ENCODE measurements at regions not wholly inside any gene's neighbourhood (a gene's known extent, or its start where the extent isn't known, plus 50 kb on each side); places are given as distances from the start of the nearest gene placed in this dataset.

DNA sequence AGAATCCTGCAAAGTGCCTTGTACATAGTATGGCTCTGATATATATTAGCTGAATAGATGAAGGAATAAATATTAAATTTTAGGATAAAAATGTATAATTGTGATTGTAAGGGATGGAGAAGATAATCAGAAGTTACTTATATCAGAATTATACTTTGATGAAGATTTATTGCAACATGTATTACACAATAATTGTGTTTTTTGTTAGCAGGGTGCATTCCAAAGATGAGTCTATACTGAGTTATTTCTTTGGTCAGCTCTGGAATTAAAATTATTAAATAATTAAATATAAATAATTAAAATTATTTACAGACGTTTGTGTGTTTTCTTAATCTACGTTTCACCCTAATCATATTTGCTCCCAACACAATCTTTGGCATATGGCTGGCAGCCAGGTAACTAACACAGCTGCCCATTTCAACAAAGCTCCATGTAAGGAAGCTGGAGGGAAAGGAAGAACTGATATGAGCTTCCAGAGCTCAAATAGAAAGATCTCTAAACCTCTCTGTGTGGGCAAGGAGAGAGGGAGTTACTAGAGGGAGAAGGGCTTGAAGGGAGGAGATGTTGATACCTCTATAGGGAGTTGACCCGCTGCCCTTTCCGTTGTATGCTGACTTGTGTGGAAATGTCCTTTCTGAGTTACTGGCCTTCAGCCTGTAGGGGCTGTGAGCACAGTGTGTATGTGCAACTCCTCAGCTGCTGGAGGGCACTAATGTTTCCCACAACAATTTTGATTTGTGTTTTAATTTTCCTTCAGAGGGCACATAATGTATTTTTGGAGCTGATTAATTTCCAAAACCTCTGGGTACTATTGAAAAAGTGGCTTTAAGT, 403.4 kb downstream of the MAN2A1 start:
- TF ChIP-seq, protein P1, sequence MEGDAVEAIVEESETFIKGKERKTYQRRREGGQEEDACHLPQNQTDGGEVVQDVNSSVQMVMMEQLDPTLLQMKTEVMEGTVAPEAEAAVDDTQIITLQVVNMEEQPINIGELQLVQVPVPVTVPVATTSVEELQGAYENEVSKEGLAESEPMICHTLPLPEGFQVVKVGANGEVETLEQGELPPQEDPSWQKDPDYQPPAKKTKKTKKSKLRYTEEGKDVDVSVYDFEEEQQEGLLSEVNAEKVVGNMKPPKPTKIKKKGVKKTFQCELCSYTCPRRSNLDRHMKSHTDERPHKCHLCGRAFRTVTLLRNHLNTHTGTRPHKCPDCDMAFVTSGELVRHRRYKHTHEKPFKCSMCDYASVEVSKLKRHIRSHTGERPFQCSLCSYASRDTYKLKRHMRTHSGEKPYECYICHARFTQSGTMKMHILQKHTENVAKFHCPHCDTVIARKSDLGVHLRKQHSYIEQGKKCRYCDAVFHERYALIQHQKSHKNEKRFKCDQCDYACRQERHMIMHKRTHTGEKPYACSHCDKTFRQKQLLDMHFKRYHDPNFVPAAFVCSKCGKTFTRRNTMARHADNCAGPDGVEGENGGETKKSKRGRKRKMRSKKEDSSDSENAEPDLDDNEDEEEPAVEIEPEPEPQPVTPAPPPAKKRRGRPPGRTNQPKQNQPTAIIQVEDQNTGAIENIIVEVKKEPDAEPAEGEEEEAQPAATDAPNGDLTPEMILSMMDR (IDR thresholded peaks at IDR 0.05; ENCODE audit: insufficient read depth, low read length): no peak
- no peak for TF ChIP-seq POLR2AphosphoS5 (IDR thresholded peaks at IDR 0.05; ENCODE audit: low read depth)
- TF ChIP-seq, protein P2, sequence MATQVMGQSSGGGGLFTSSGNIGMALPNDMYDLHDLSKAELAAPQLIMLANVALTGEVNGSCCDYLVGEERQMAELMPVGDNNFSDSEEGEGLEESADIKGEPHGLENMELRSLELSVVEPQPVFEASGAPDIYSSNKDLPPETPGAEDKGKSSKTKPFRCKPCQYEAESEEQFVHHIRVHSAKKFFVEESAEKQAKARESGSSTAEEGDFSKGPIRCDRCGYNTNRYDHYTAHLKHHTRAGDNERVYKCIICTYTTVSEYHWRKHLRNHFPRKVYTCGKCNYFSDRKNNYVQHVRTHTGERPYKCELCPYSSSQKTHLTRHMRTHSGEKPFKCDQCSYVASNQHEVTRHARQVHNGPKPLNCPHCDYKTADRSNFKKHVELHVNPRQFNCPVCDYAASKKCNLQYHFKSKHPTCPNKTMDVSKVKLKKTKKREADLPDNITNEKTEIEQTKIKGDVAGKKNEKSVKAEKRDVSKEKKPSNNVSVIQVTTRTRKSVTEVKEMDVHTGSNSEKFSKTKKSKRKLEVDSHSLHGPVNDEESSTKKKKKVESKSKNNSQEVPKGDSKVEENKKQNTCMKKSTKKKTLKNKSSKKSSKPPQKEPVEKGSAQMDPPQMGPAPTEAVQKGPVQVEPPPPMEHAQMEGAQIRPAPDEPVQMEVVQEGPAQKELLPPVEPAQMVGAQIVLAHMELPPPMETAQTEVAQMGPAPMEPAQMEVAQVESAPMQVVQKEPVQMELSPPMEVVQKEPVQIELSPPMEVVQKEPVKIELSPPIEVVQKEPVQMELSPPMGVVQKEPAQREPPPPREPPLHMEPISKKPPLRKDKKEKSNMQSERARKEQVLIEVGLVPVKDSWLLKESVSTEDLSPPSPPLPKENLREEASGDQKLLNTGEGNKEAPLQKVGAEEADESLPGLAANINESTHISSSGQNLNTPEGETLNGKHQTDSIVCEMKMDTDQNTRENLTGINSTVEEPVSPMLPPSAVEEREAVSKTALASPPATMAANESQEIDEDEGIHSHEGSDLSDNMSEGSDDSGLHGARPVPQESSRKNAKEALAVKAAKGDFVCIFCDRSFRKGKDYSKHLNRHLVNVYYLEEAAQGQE (IDR thresholded peaks at IDR 0.05; ENCODE audit: insufficient replicate concordance, low read depth): no peak
